Breast epithelium (tissue), 3 donors: ENCODE measurements at regions not wholly inside any gene's neighbourhood (a gene's known extent, or its start where the extent isn't known, plus 50 kb on each side); places are given as distances from the start of the nearest gene placed in this dataset.

Source experiments
- CTCF ChIP-seq, 3 donors: fragments of 450-650 bp; IDR thresholded peaks; one replicate each; pipeline ENCODE4 v1.5.1; 2016 to 2017; ENCODE audit warnings: antibody characterized with exemption in 3 of 3, mild to moderate bottlenecking in 3 of 3, moderate library complexity in 3 of 3
- POLR2A ChIP-seq: fragments of 450-650 bp; IDR thresholded peaks from one replicate; pipeline ENCODE4 v1.6.1; 2016; ENCODE audit warnings: antibody characterized with exemption, mild to moderate bottlenecking, moderate library complexity
- POLR2AphosphoS5 ChIP-seq, 3 donors: sonication (generic); formaldehyde crosslinking; IDR thresholded peaks; one replicate each; pipeline ENCODE4 v1.6.1; 2017; ENCODE audit warnings: antibody characterized with exemption in 3 of 3

GRCh38 chrX:124194199-124194598, 138.3 kb upstream of the TEX13D start:
- no peak for TF ChIP-seq CTCF (IDR thresholded peaks at IDR 0.05)
- TF ChIP-seq POLR2A, result no peak
- no peak for TF ChIP-seq POLR2AphosphoS5 (IDR thresholded peaks at IDR 0.05)
